Lung (tissue), 11 donors: ENCODE measurements at regions not wholly inside any gene's neighbourhood (a gene's known extent, or its start where the extent isn't known, plus 50 kb on each side); places are given as distances from the start of the nearest gene placed in this dataset.

ENCODE experiments used
- ATAC-seq: fragments of 200-7000 bp; cut with Tn5 transposase; one replicate; pipeline ENCODE4 v1.9.1; 2020; ENCODE audit warnings: moderate number of reproducible peaks; ENCODE audit not compliant: insufficient read depth, low FRiP score
- DNase-seq, 3 donors: peaks; one replicate each; pipeline ENCODE4 v3.0.0-alpha.2; 2013 to 2017
- H3K27ac ChIP-seq, 2 donors: one replicate each; pipeline ENCODE4 v1.5.1; 2013; ENCODE audit warnings: mild to moderate bottlenecking in 2 of 2, moderate library complexity in 2 of 2, control low read depth in 1 of 2, inconsistent platforms in 1 of 2, low read depth in 1 of 2, low read length in 1 of 2
- H3K27me3 ChIP-seq, 3 donors: one replicate each; pipeline ENCODE4 v1.5.1; 2013; ENCODE audit warnings: low read length in 2 of 3; ENCODE audit not compliant: control insufficient read depth in 3 of 3, insufficient read depth in 3 of 3
- H3K36me3 ChIP-seq, 4 donors: one replicate each; pipeline ENCODE4 v1.5.1; 2013; ENCODE audit warnings: low read length in 4 of 4, mild to moderate bottlenecking in 1 of 4, moderate library complexity in 1 of 4; ENCODE audit not compliant: control insufficient read depth in 4 of 4, insufficient read depth in 4 of 4
- H3K4me1 ChIP-seq, 5 donors: one replicate each; pipeline ENCODE4 v1.5.1; 2013; ENCODE audit warnings: low read length in 5 of 5, mild to moderate bottlenecking in 2 of 5, moderate library complexity in 1 of 5; ENCODE audit not compliant: control insufficient read depth in 5 of 5, insufficient read depth in 5 of 5
- H3K4me3 ChIP-seq: one replicate; pipeline ENCODE4 v1.5.1; 2013; ENCODE audit warnings: mild to moderate bottlenecking, control low read depth, moderate library complexity
- H3K9ac ChIP-seq, 2 donors: one replicate each; pipeline ENCODE4 v1.5.1; 2013; ENCODE audit warnings: low read length in 2 of 2, control low read depth in 1 of 2; ENCODE audit not compliant: insufficient read depth in 1 of 2
- H3K9me3 ChIP-seq, 4 donors: one replicate each; pipeline ENCODE4 v1.5.1; 2013; ENCODE audit warnings: low read length in 3 of 4, mild to moderate bottlenecking in 1 of 4, moderate library complexity in 1 of 4; ENCODE audit not compliant: control insufficient read depth in 4 of 4, insufficient read depth in 3 of 4
- WGBS, 2 donors: extraction: QIAGEN DNeasy Blood & Tissue Kit; methylation state at CpG; one replicate each; pipeline ENCODE4 v1.1.7; 2013; 5-methylcytosine and 5-hydroxymethylcytosine counted together
- TF ChIP-seq, protein P1 (sequence below): IDR thresholded peaks from 2 replicates; pipeline ENCODE4 v1.5.1; 2012; ENCODE audit warnings: mild to moderate bottlenecking; ENCODE audit errors: control extremely low read depth, extremely low read depth
- donor health status: control.
- donor health status: control.
- donor health status: Bipolar disorder and iron deficiency.
- donor health status: healthy.
- donor health status: DM: yes; HTN: yes; CAD: no.

- TF ChIP-seq, protein P1, sequence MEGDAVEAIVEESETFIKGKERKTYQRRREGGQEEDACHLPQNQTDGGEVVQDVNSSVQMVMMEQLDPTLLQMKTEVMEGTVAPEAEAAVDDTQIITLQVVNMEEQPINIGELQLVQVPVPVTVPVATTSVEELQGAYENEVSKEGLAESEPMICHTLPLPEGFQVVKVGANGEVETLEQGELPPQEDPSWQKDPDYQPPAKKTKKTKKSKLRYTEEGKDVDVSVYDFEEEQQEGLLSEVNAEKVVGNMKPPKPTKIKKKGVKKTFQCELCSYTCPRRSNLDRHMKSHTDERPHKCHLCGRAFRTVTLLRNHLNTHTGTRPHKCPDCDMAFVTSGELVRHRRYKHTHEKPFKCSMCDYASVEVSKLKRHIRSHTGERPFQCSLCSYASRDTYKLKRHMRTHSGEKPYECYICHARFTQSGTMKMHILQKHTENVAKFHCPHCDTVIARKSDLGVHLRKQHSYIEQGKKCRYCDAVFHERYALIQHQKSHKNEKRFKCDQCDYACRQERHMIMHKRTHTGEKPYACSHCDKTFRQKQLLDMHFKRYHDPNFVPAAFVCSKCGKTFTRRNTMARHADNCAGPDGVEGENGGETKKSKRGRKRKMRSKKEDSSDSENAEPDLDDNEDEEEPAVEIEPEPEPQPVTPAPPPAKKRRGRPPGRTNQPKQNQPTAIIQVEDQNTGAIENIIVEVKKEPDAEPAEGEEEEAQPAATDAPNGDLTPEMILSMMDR, result no peak
- Histone ChIP-seq H3K27ac (no peak overlapping the region), H3K4me1 (peaks cover 0 to 8% (median 0%) of the 10 kb centered on the region in 5 donors), H3K36me3 (no peaks in the 10 kb centered on the region), H3K9ac (no peak overlapping the region), H3K9me3 (no peaks in the 10 kb centered on the region), H3K27me3 (no peaks in the 10 kb centered on the region), H3K4me3 (no peak overlapping the region)
- ATAC-seq (no peak), DNase-seq (no peak)
- 88% methylated on average over 7 of the region's 7 CpGs for WGBS, 2 donors
Observed at GRCh38 chr6:121592261-121592935, 157.0 kb downstream of the GJA1 start.

GRCh38 chr6:121593011-121593641 is 157.7 kb downstream of the GJA1 start:
- H3K36me3 ChIP-seq, result no peaks in the 10 kb centered on the region
- no peak overlapping the region for H3K9ac ChIP-seq
- TF ChIP-seq, protein P1, result no peak
- H3K9me3 ChIP-seq, result no peaks in the 10 kb centered on the region
- peak; percentile 37 to 81 (median 64) for DNase-seq
- 59 to 72% methylated on average over 3 of the region's 3 CpGs for WGBS, 2 donors
- no peak for ATAC-seq
- peaks cover 0 to 8% (median 0%) of the 10 kb centered on the region in 5 donors for H3K4me1 ChIP-seq
- H3K27ac ChIP-seq, result no peak overlapping the region
- no peak overlapping the region for H3K4me3 ChIP-seq
- H3K27me3 ChIP-seq, result no peaks in the 10 kb centered on the region

DNA sequence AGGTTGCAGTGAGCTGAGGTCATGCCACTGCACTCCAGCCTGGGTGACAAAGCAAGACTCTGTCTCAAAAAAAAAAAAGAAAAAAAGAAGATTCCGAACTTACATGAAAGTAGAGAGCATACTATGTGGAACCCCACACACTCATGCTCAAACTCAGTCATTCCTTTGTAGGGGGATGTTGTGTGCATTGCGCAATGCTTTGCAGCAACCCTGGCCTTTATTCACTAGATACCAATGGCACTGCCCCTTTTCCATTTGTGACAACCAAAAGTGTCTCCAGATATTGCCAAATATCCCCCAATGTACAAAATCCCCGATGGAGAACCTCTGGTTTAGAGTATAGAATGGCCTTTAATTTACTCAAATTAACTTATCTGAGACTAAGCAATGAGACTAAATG is 158.6 kb downstream of the GJA1 start:
- ATAC-seq (no peak), DNase-seq (no peak)
- TF ChIP-seq, protein P1, result no peak
- Histone ChIP-seq H3K27ac (no peak overlapping the region), H3K9me3 (no peaks in the 10 kb centered on the region), H3K4me1 (peaks cover 0 to 8% (median 0%) of the 10 kb centered on the region in 5 donors), H3K27me3 (no peaks in the 10 kb centered on the region), H3K9ac (no peak overlapping the region), H3K4me3 (no peak overlapping the region), H3K36me3 (no peaks in the 10 kb centered on the region)
- 86 to 94% methylated on average over 3 of the region's 3 CpGs for WGBS, 2 donors
